Fibroblast of gingiva (primary cell): ENCODE measurements at regions not wholly inside any gene's neighbourhood (a gene's known extent, or its start where the extent isn't known, plus 50 kb on each side); places are given as distances from the start of the nearest gene placed in this dataset.

ENCODE experiments used
- DNase-seq: peaks from one replicate; pipeline ENCODE4 v3.0.0-alpha.2; 2011; ENCODE audit warnings: low read depth

- no peak for DNase-seq
Observed at GRCh38 chr7:136034132-136034531, 57.0 kb upstream of the MTPN start.

GRCh38 chr7:136033413-136034031, 56.4 kb upstream of the MTPN start:
- DNase-seq = no peak

GRCh38 chr7:136030867-136031318, 53.7 kb upstream of the MTPN start:
- no peak for DNase-seq

GRCh38 chr7:136030330-136030729, 53.2 kb upstream of the MTPN start:
- DNase-seq = no peak

GRCh38 chr7:136027160-136027559, 50.0 kb upstream of the MTPN start:
- no peak for DNase-seq
